SK-N-SH (cell line): ENCODE measurements at regions not wholly inside any gene's neighbourhood (a gene's known extent, or its start where the extent isn't known, plus 50 kb on each side); places are given as distances from the start of the nearest gene placed in this dataset.

Experiments
- CTCF ChIP-seq: fragments of 200-600 bp; sonication (generic); IDR thresholded peaks from 2 replicates; pipeline ENCODE4 v1.6.1; 2017; ENCODE audit warnings: antibody characterized with exemption, mild to moderate bottlenecking, moderate library complexity
- EZH2phosphoT487 ChIP-seq: fragments of 200-600 bp; sonication (generic); IDR thresholded peaks from 2 replicates; pipeline ENCODE4 v1.6.1; 2017; ENCODE audit warnings: low read depth, mixed run types, mild to moderate bottlenecking, antibody characterized with exemption, moderate library complexity, borderline replicate concordance
- REST ChIP-seq: IDR thresholded peaks from 2 replicates; pipeline ENCODE4 v1.6.1; 2012; ENCODE audit warnings: mild to moderate bottlenecking, low read depth, low read length, moderate library complexity
- SIN3A ChIP-seq: IDR thresholded peaks from 2 replicates; pipeline ENCODE4 v1.6.1; 2012; ENCODE audit warnings: low read depth, mild to moderate bottlenecking, low read length, moderate library complexity, borderline replicate concordance

- TF ChIP-seq CTCF (no peak), SIN3A (no peak), REST (no peak), EZH2phosphoT487 (no peak)
Measured at GRCh38 chr5:1955586-1955985, 72.9 kb upstream of the IRX4 start.
